ENCODE measurements at regions not wholly inside any gene's neighbourhood (a gene's known extent, or its start where the extent isn't known, plus 50 kb on each side); places are given as distances from the start of the nearest gene placed in this dataset.

GRCh38 chr5:82938901-82939725, 138.1 kb downstream of the TMEM167A start:
- no peak for TF ChIP-seq CTCF (IDR thresholded peaks at IDR 0.05; ENCODE audit: low read depth, low read length)
- TF ChIP-seq EZH2phosphoT487 (IDR thresholded peaks at IDR 0.05; ENCODE audit: low read depth): no peak
